Astrocyte of the spinal cord (primary cell): ENCODE measurements at regions not wholly inside any gene's neighbourhood (a gene's known extent, or its start where the extent isn't known, plus 50 kb on each side); places are given as distances from the start of the nearest gene placed in this dataset.
A peak's percentile ranks its signal among the peaks of the same experiment; 100 is the strongest.

Source experiments
- DNase-seq: peaks from one replicate; pipeline ENCODE4 v3.0.0; 2011; ENCODE audit warnings: low read depth, low spot score
- H3K4me3 ChIP-seq: 2 replicates; pipeline ENCODE4 v1.5.1; 2011; ENCODE audit warnings: low read depth, mild to moderate bottlenecking, low read length, moderate library complexity
- CTCF ChIP-seq: IDR thresholded peaks from 2 replicates; pipeline ENCODE4 v1.5.1; 2012; ENCODE audit warnings: low read depth, mild to moderate bottlenecking, low read length, inconsistent platforms
- in situ Hi-C: cut with HindIII; loops from 2 replicates; pipeline ENCODE4 v1.10.0; 2017; ENCODE audit warnings: low sequenced_read_pairs

- DNase-seq: no peak
- H3K4me3 ChIP-seq: no peak overlapping the region
- no peak for TF ChIP-seq CTCF
- in situ Hi-C loops: no loop called here
Observed at GRCh38 chr1:172775606-172776005, 116.7 kb downstream of the FASLG start.

- DNase-seq: no peak
- in situ Hi-C loops: no loop called here
- TF ChIP-seq CTCF: no peak
Observed at GRCh38 chr1:172776071-172776470, 117.2 kb downstream of the FASLG start.

GRCh38 chr1:172777767-172778166 lies 118.9 kb downstream of the FASLG start:
- no peak overlapping the region for H3K4me3 ChIP-seq
- no peak for DNase-seq
- TF ChIP-seq CTCF: no peak
- in situ Hi-C loops: no loop called here

More at GRCh38 chr1:172776071-172776470, 117.2 kb downstream of the FASLG start:
- no peak overlapping the region for H3K4me3 ChIP-seq

- no peak for DNase-seq
- no peak for TF ChIP-seq CTCF
- no peak overlapping the region for H3K4me3 ChIP-seq
- in situ Hi-C loops: no loop called here
Observed at GRCh38 chr1:172778456-172779455, 119.9 kb downstream of the FASLG start.

GRCh38 chr1:172779491-172779890 lies 120.6 kb downstream of the FASLG start:
- no peak overlapping the region for H3K4me3 ChIP-seq
- in situ Hi-C loops: no loop called here
- TF ChIP-seq CTCF: no peak
- DNase-seq: no peak

GRCh38 chr1:172781513-172782140 lies 122.7 kb downstream of the FASLG start:
- no peak for TF ChIP-seq CTCF
- DNase-seq: peak; percentile 29
- H3K4me3 ChIP-seq: no peak overlapping the region
- in situ Hi-C loops: no loop called here
